Body of pancreas (tissue), 4 donors: ENCODE measurements at regions not wholly inside any gene's neighbourhood (a gene's known extent, or its start where the extent isn't known, plus 50 kb on each side); places are given as distances from the start of the nearest gene placed in this dataset.

Experiments
- ATAC-seq: fragments of 150-250 bp; one replicate; pipeline ENCODE4 v1.9.1; 2016
- DNase-seq, 4 donors: peaks; one replicate each; pipeline ENCODE4 v3.0.0-alpha.2; 2019
- H3K27ac ChIP-seq, 4 donors: fragments of 200-600 bp; sonication (generic); 1 replicate in 3 of 4; 2 replicates in 1 of 4; pipeline versions ENCODE4 v1.5.1 to v1.6.1; 2016 to 2019; ENCODE audit warnings: mild to moderate bottlenecking in 1 of 4, mixed read lengths in 1 of 4, moderate library complexity in 1 of 4
- H3K27me3 ChIP-seq, 2 donors: fragments of 200-600 bp; sonication (generic); one replicate each; pipeline ENCODE4 v1.6.0; 2016; ENCODE audit warnings: mild to moderate bottlenecking in 1 of 2
- H3K36me3 ChIP-seq, 2 donors: fragments of 200-600 bp; sonication (generic); replicated peaks in 1 of 2; 2 replicates each; pipeline ENCODE4 v1.5.1; 2016; ENCODE audit warnings: low read depth in 2 of 2; ENCODE audit not compliant: insufficient read depth in 1 of 2
- H3K4me1 ChIP-seq: fragments of 200-600 bp; sonication (generic); one replicate; pipeline ENCODE4 v1.6.0; 2016
- H3K4me3 ChIP-seq, 2 donors: fragments of 200-600 bp; sonication (generic); 1 replicate in 1 of 2; 2 replicates in 1 of 2; pipeline ENCODE4 v1.5.1; 2016 to 2019
- H3K9me3 ChIP-seq, 3 donors: fragments of 200-600 bp; sonication (generic); 1 replicate in 2 of 3; 2 replicates in 1 of 3; pipeline ENCODE4 v1.5.1; 2016
- CTCF ChIP-seq, 7 experiments: fragments of 450-650 bp in 4 of 7; fragments of 200-600 bp in 3 of 7; sonication (generic) in 3 of 7; IDR thresholded peaks; one replicate each; pipeline ENCODE4 v1.5.1; 2016 to 2019; ENCODE audit warnings: antibody characterized with exemption in 7 of 7
- POLR2A ChIP-seq, 3 donors: fragments of 450-650 bp; IDR thresholded peaks; one replicate each; pipeline ENCODE4 v1.6.1; 2016; ENCODE audit warnings: antibody characterized with exemption in 3 of 3, mild to moderate bottlenecking in 2 of 3
- WGBS, 2 donors: methylation state at CpG; one replicate each; pipeline ENCODE4 v1.1.5; 2017; 5-methylcytosine and 5-hydroxymethylcytosine counted together
- intact Hi-C: fragments of 100-400 bp; cut with DNase I; formaldehyde crosslinking; loops from one replicate; pipeline ENCODE4 v1.15.1; 2023

GRCh38 chr18:42231796-42232195 is 276.8 kb downstream of the PIK3C3 start:
- Histone ChIP-seq H3K27ac (no peak overlapping the region), H3K27me3 (no peaks in the 10 kb centered on the region), H3K36me3 (no peaks in the 10 kb centered on the region), H3K4me3 (no peak overlapping the region), H3K9me3 (no peaks in the 10 kb centered on the region), H3K4me1 (no peaks in the 10 kb centered on the region)
- intact Hi-C loops = no loop called here
- WGBS, 2 donors = 55 to 68% methylated on average over 2 of the region's 2 CpGs
- no peak for DNase-seq
- no peak for ATAC-seq
- TF ChIP-seq POLR2A (IDR thresholded peaks at IDR 0.05) (no peak), CTCF (IDR thresholded peaks at IDR 0.05) (no peak)

GRCh38 chr18:42233908-42234307 is 278.9 kb downstream of the PIK3C3 start:
- no peaks in the 10 kb centered on the region for H3K9me3 ChIP-seq
- H3K27ac ChIP-seq = no peak overlapping the region
- no peaks in the 10 kb centered on the region for H3K27me3 ChIP-seq
- intact Hi-C loops = no loop called here
- H3K36me3 ChIP-seq = no peaks in the 10 kb centered on the region
- H3K4me1 ChIP-seq = no peaks in the 10 kb centered on the region
- DNase-seq = no peak
- H3K4me3 ChIP-seq = no peak overlapping the region
- no peak for TF ChIP-seq CTCF (IDR thresholded peaks at IDR 0.05)
- no peak for TF ChIP-seq POLR2A (IDR thresholded peaks at IDR 0.05)
- ATAC-seq = no peak

- Histone ChIP-seq H3K9me3 (no peaks in the 10 kb centered on the region), H3K4me3 (no peak overlapping the region), H3K4me1 (no peaks in the 10 kb centered on the region), H3K27me3 (no peaks in the 10 kb centered on the region), H3K27ac (no peak overlapping the region), H3K36me3 (no peaks in the 10 kb centered on the region)
- ATAC-seq (no peak), DNase-seq (no peak)
- intact Hi-C loops = no loop called here
- TF ChIP-seq POLR2A (IDR thresholded peaks at IDR 0.05) (no peak), CTCF (IDR thresholded peaks at IDR 0.05) (no peak)
- WGBS, 2 donors = 28 to 32% methylated on average over 5 of the region's 5 CpGs
Measured at GRCh38 chr18:42242758-42243157, 287.7 kb downstream of the PIK3C3 start.

GRCh38 chr18:42245137-42245536 is 290.1 kb downstream of the PIK3C3 start:
- DNase-seq (no peak), ATAC-seq (no peak)
- H3K36me3 ChIP-seq = no peaks in the 10 kb centered on the region
- intact Hi-C loops = no loop called here
- no peaks in the 10 kb centered on the region for H3K4me1 ChIP-seq
- H3K27me3 ChIP-seq = no peaks in the 10 kb centered on the region
- 81% methylated on average over 4 of the region's 4 CpGs for WGBS, 2 donors
- no peak for TF ChIP-seq POLR2A (IDR thresholded peaks at IDR 0.05)
- no peak for TF ChIP-seq CTCF (IDR thresholded peaks at IDR 0.05)
- no peaks in the 10 kb centered on the region for H3K9me3 ChIP-seq
- H3K27ac ChIP-seq = no peak overlapping the region
- H3K4me3 ChIP-seq = no peak overlapping the region

GRCh38 chr18:42255908-42256765 is 301.1 kb downstream of the PIK3C3 start:
- no peak for DNase-seq
- Histone ChIP-seq H3K4me1 (no peaks in the 10 kb centered on the region), H3K9me3 (no peaks in the 10 kb centered on the region), H3K27ac (no peak overlapping the region), H3K27me3 (no peaks in the 10 kb centered on the region), H3K36me3 (no peaks in the 10 kb centered on the region), H3K4me3 (no peak overlapping the region)
- intact Hi-C loops = no loop called here
- TF ChIP-seq CTCF (IDR thresholded peaks at IDR 0.05) (no peak), POLR2A (IDR thresholded peaks at IDR 0.05) (no peak)
- ATAC-seq = no peak
- 66 to 93% methylated on average over 4 to 5 of the region's 5 CpGs for WGBS, 2 donors
